Neural cell (in vitro differentiated cells): ENCODE measurements at regions not wholly inside any gene's neighbourhood (a gene's known extent, or its start where the extent isn't known, plus 50 kb on each side); places are given as distances from the start of the nearest gene placed in this dataset.

ENCODE experiments used
- H2AFZ ChIP-seq: fragments of 200-600, 300-800 bp; sonication (generic), shearing (Covaris generic); 2 replicates; pipeline ENCODE4 v1.6.0; 2014; ENCODE audit warnings: low read depth, mild to moderate bottlenecking, antibody characterized with exemption, low read length, moderate library complexity
- H3F3A ChIP-seq: fragments of 200-600 bp; shearing (Covaris generic); 2 replicates; pipeline ENCODE4 v1.6.1; 2016; ENCODE audit warnings: mild to moderate bottlenecking, moderate library complexity, mixed read lengths, antibody characterized with exemption, low read length; ENCODE audit not compliant: insufficient read depth, poor library complexity, severe bottlenecking
- H3K27ac ChIP-seq: fragments of 200-600, 300-800 bp; sonication (generic), shearing (Covaris generic); 2 replicates; pipeline ENCODE4 v1.5.1; 2014; ENCODE audit warnings: mild to moderate bottlenecking, low read length, moderate library complexity
- H3K27me3 ChIP-seq: fragments of 300-800, 200-600 bp; sonication (generic), shearing (Covaris generic); 2 replicates; pipeline ENCODE4 v1.6.0; 2014; ENCODE audit warnings: mild to moderate bottlenecking, low read depth, low read length, moderate library complexity; ENCODE audit not compliant: insufficient read depth
- H3K36me3 ChIP-seq: fragments of 300-800, 200-600 bp; sonication (generic), shearing (Covaris generic); 2 replicates; pipeline ENCODE4 v1.5.1; 2014; ENCODE audit warnings: mild to moderate bottlenecking, antibody characterized with exemption, low read length, moderate library complexity; ENCODE audit not compliant: insufficient read depth
- H3K4me2 ChIP-seq: fragments of 300-800, 200-600 bp; sonication (generic), shearing (Covaris generic); 2 replicates; pipeline ENCODE4 v1.6.0; 2014; ENCODE audit warnings: mild to moderate bottlenecking, low read length
- H3K4me3 ChIP-seq: fragments of 300-800, 200-600 bp; sonication (generic), shearing (Covaris generic); 2 replicates; pipeline ENCODE4 v1.5.1; 2014; ENCODE audit warnings: mild to moderate bottlenecking, low read length, moderate library complexity
- H3K79me2 ChIP-seq: fragments of 200-600 bp; shearing (Covaris generic); replicated peaks from 2 replicates; pipeline ENCODE4 v1.6.0; 2014; ENCODE audit warnings: mild to moderate bottlenecking, low read length, moderate library complexity; ENCODE audit not compliant: insufficient read depth
- H3K9ac ChIP-seq: fragments of 300-800, 200-600 bp; sonication (generic), shearing (Covaris generic); 2 replicates; pipeline ENCODE4 v1.6.1; 2016; ENCODE audit warnings: mild to moderate bottlenecking, low read length, mixed read lengths
- H3K9me2 ChIP-seq: fragments of 200-600 bp; shearing (Covaris generic); 2 replicates; pipeline ENCODE4 v1.6.1; 2016; ENCODE audit warnings: mild to moderate bottlenecking, low read length, mixed read lengths; ENCODE audit not compliant: insufficient read depth
- H3K9me3 ChIP-seq: fragments of 200-600, 300-800 bp; sonication (generic), shearing (Covaris generic); 2 replicates; pipeline ENCODE4 v1.6.1; 2016; ENCODE audit warnings: mild to moderate bottlenecking, mixed run types, low read length, moderate library complexity, mixed read lengths
- H4K20me1 ChIP-seq: fragments of 200-600 bp; shearing (Covaris generic); 2 replicates; pipeline ENCODE4 v1.6.1; 2016; ENCODE audit warnings: mild to moderate bottlenecking, mixed run types; ENCODE audit not compliant: insufficient read depth
- CTCF ChIP-seq: fragments of 450-650 bp; IDR thresholded peaks from 2 replicates; pipeline ENCODE4 v1.5.1; 2014; ENCODE audit warnings: antibody characterized with exemption, mild to moderate bottlenecking, moderate library complexity; ENCODE audit not compliant: poor library complexity, severe bottlenecking
- EP300 ChIP-seq: fragments of 450-650 bp; conservative IDR thresholded peaks from 2 replicates; pipeline ENCODE4 v1.6.1; 2014; ENCODE audit warnings: antibody characterized with exemption, mild to moderate bottlenecking, moderate library complexity; ENCODE audit not compliant: poor library complexity, severe bottlenecking
- EZH2 ChIP-seq: fragments of 200-600, 300-800 bp; shearing (Covaris generic), sonication (generic); IDR thresholded peaks from 2 replicates; pipeline ENCODE4 v1.6.1; 2014; ENCODE audit warnings: antibody characterized with exemption, low read length, borderline replicate concordance, mild to moderate bottlenecking; ENCODE audit not compliant: insufficient read depth, poor library complexity, severe bottlenecking
- MXI1 ChIP-seq: fragments of 450-650 bp; conservative IDR thresholded peaks from 2 replicates; pipeline ENCODE4 v1.6.1; 2014; ENCODE audit warnings: antibody characterized with exemption, mild to moderate bottlenecking; ENCODE audit not compliant: poor library complexity, severe bottlenecking
- POLR2AphosphoS5 ChIP-seq: IDR thresholded peaks from 2 replicates; pipeline ENCODE4 v1.6.1; 2012
- RAD21 ChIP-seq: fragments of 450-650 bp; conservative IDR thresholded peaks from 2 replicates; pipeline ENCODE4 v1.6.1; 2014; ENCODE audit warnings: antibody characterized with exemption, mild to moderate bottlenecking, moderate library complexity
- REST ChIP-seq: IDR thresholded peaks from 2 replicates; pipeline ENCODE4 v1.6.1; 2012; ENCODE audit warnings: borderline replicate concordance
- SMC3 ChIP-seq: fragments of 450-650 bp; conservative IDR thresholded peaks from 2 replicates; pipeline ENCODE4 v1.6.1; 2014; ENCODE audit warnings: antibody characterized with exemption, mild to moderate bottlenecking, moderate library complexity; ENCODE audit not compliant: poor library complexity
- TAF1 ChIP-seq: IDR thresholded peaks from 2 replicates; pipeline ENCODE4 v1.6.1; 2012; ENCODE audit warnings: low read depth

DNA sequence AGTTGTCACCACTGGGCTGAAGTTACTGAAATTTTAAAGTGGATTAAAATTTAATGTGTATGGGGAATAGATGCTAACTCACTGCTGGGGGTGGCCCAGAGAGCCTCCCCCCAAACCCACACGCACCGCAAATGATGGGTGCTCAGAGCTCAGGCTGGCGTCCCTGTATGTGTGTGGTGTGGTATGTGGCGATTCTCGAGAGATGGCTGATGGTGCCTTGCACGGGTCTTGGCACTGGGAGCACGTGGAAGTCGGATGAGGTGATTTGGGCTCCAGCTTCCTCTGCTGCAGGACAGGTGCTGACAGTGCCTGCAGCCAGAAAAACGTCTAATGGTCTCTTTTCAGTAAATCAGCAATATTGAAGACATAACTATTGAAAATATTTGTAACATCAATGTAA, 1473.3 kb downstream of the TBC1D22A start:
- no peak for TF ChIP-seq POLR2AphosphoS5
- TF ChIP-seq EP300, result no peak
- TF ChIP-seq MXI1, result no peak
- TF ChIP-seq EZH2, result no peak
- no peak for TF ChIP-seq CTCF
- no peak for TF ChIP-seq SMC3
- TF ChIP-seq RAD21, result no peak
- no peak for TF ChIP-seq REST
- TF ChIP-seq TAF1, result no peak
- Histone ChIP-seq H3F3A (peaks cover 3% of the 10 kb centered on the region), H2AFZ (no peak overlapping the region), H3K27me3 (no peaks in the 10 kb centered on the region), H4K20me1 (no peaks in the 10 kb centered on the region), H3K36me3 (no peaks in the 10 kb centered on the region), H3K9me3 (no peaks in the 10 kb centered on the region), H3K4me3 (no peak overlapping the region), H3K79me2 (no peaks in the 10 kb centered on the region), H3K9ac (no peak overlapping the region), H3K4me2 (no peak overlapping the region), H3K27ac (no peak overlapping the region), H3K9me2 (no peaks in the 10 kb centered on the region)

- Histone ChIP-seq H3K9ac (no peak overlapping the region), H3K4me3 (no peak overlapping the region), H2AFZ (no peak overlapping the region), H3K4me2 (no peak overlapping the region), H3K9me2 (no peaks in the 10 kb centered on the region), H3K79me2 (no peaks in the 10 kb centered on the region), H3F3A (no peaks in the 10 kb centered on the region), H3K27me3 (no peaks in the 10 kb centered on the region), H3K27ac (no peak overlapping the region), H3K36me3 (no peaks in the 10 kb centered on the region), H3K9me3 (no peaks in the 10 kb centered on the region), H4K20me1 (no peaks in the 10 kb centered on the region)
- TF ChIP-seq TAF1, result no peak
- TF ChIP-seq RAD21, result no peak
- no peak for TF ChIP-seq EZH2
- no peak for TF ChIP-seq SMC3
- TF ChIP-seq REST, result no peak
- TF ChIP-seq CTCF, result no peak
- no peak for TF ChIP-seq POLR2AphosphoS5
- TF ChIP-seq MXI1, result no peak
- no peak for TF ChIP-seq EP300
Observed at GRCh38 chr22:48234011-48234410, 1471.6 kb downstream of the TBC1D22A start.
